SK-N-SH (cell line): ENCODE measurements at regions not wholly inside any gene's neighbourhood (a gene's known extent, or its start where the extent isn't known, plus 50 kb on each side); places are given as distances from the start of the nearest gene placed in this dataset.
A peak's percentile ranks its signal among the peaks of the same experiment; 100 is the strongest.

Experiments
- CTCF ChIA-PET: fragments of 300-600, 350-600 bp; formaldehyde crosslinking; extraction: SDS; loops from one replicate; lab custom pipeline; 2021; lab: Yijun Ruan, JAX
- POLR2A ChIA-PET: fragments of 350-600 bp; sonication (Branson Sonifier 250); formaldehyde crosslinking; extraction: SDS; loops from one replicate; lab custom pipeline; 2020; ENCODE audit warnings: antibody characterized with exemption, inconsistent platforms; lab: Yijun Ruan, JAX
- DNase-seq: peaks from one replicate; pipeline ENCODE4 v3.0.0; 2012
- H2AFZ ChIP-seq: fragments of 200-600 bp; sonication (generic); 2 replicates; pipeline ENCODE4 v1.8.1; 2016; ENCODE audit warnings: antibody characterized with exemption, mild to moderate bottlenecking, low read depth
- H3F3A ChIP-seq: fragments of 200-600 bp; sonication (generic); replicated peaks from 2 replicates; pipeline ENCODE3; 2016; ENCODE audit warnings: antibody characterized with exemption, mild to moderate bottlenecking; ENCODE audit not compliant: insufficient read depth
- H3K27ac ChIP-seq, 2 experiments: fragments of 200-500 bp in 1 of 2; fragments of 200-600 bp in 1 of 2; sonication (Bioruptor generic) in 1 of 2; sonication (generic), shearing (Covaris generic) in 1 of 2; 2 replicates each; pipeline versions ENCODE4 v1.5.1 to v1.6.1; 2014 to 2016; ENCODE audit warnings: low read depth in 2 of 2, inconsistent platforms in 1 of 2, low read length in 1 of 2, mild to moderate bottlenecking in 1 of 2, mixed read lengths in 1 of 2
- H3K27me3 ChIP-seq: fragments of 200-600 bp; sonication (generic), shearing (Covaris generic); 2 replicates; pipeline ENCODE4 v1.6.1; 2016; ENCODE audit warnings: mixed run types; ENCODE audit not compliant: insufficient read depth
- H3K36me3 ChIP-seq, 2 experiments: fragments of 200-500 bp in 1 of 2; fragments of 200-600 bp in 1 of 2; sonication (Bioruptor generic) in 1 of 2; sonication (generic) in 1 of 2; replicated peaks in 1 of 2; 2 replicates each; pipeline versions ENCODE3 to v1.5.1; 2014 to 2016; ENCODE audit warnings: low read length in 1 of 2, mild to moderate bottlenecking in 1 of 2; ENCODE audit not compliant: insufficient read depth in 2 of 2, control insufficient read depth in 1 of 2
- H3K4me1 ChIP-seq, 2 experiments: fragments of 200-500 bp in 1 of 2; fragments of 200-600 bp in 1 of 2; sonication (Bioruptor generic) in 1 of 2; sonication (generic), shearing (Covaris generic) in 1 of 2; 2 replicates each; pipeline versions ENCODE4 v1.5.1 to v1.6.1; 2014 to 2016; ENCODE audit warnings: low read depth in 1 of 2, low read length in 1 of 2, mixed run types in 1 of 2; ENCODE audit not compliant: insufficient read depth in 2 of 2, control insufficient read depth in 1 of 2
- H3K4me2 ChIP-seq: fragments of 200-600 bp; sonication (generic), shearing (Covaris generic); 2 replicates; pipeline ENCODE4 v1.6.1; 2017; ENCODE audit warnings: mixed run types
- H3K4me3 ChIP-seq, 2 experiments: fragments of 200-500 bp in 1 of 2; fragments of 200-600 bp in 1 of 2; sonication (Bioruptor generic) in 1 of 2; sonication (generic), shearing (Covaris generic) in 1 of 2; 2 replicates each; pipeline versions ENCODE4 v1.5.1 to v1.8.1; 2014 to 2016; ENCODE audit warnings: low read depth in 2 of 2, inconsistent platforms in 1 of 2, low read length in 1 of 2, mild to moderate bottlenecking in 1 of 2, mixed read lengths in 1 of 2, moderate library complexity in 1 of 2
- H3K79me2 ChIP-seq: fragments of 200-600 bp; sonication (generic); 2 replicates; pipeline ENCODE4 v1.8.1; 2017; ENCODE audit warnings: mild to moderate bottlenecking; ENCODE audit not compliant: insufficient read depth
- H3K9ac ChIP-seq: fragments of 200-600 bp; sonication (generic); 2 replicates; pipeline ENCODE4 v1.6.1; 2017; ENCODE audit warnings: mixed run types
- H3K9me2 ChIP-seq: fragments of 200-600 bp; sonication (generic); 2 replicates; pipeline ENCODE4 v1.6.1; 2017; ENCODE audit warnings: mixed run types
- H3K9me3 ChIP-seq: fragments of 200-600 bp; sonication (generic); 2 replicates; pipeline ENCODE4 v1.6.1; 2017; ENCODE audit warnings: mixed run types, mild to moderate bottlenecking, moderate library complexity
- H4K20me1 ChIP-seq: fragments of 200-600 bp; sonication (generic); 2 replicates; pipeline ENCODE4 v1.6.1; 2017; ENCODE audit warnings: mild to moderate bottlenecking, mixed run types; ENCODE audit not compliant: insufficient read depth
- CHD2 ChIP-seq: fragments of 150-350 bp; IDR thresholded peaks from 2 replicates; pipeline ENCODE4 v1.6.1; 2018; ENCODE audit warnings: low read length; ENCODE audit not compliant: partially characterized antibody
- ELF1 ChIP-seq: IDR thresholded peaks from 2 replicates; pipeline ENCODE4 v1.4.0; 2012
- EZH2phosphoT487 ChIP-seq: fragments of 200-600 bp; sonication (generic); IDR thresholded peaks from 2 replicates; pipeline ENCODE4 v1.6.1; 2017; ENCODE audit warnings: low read depth, mixed run types, mild to moderate bottlenecking, antibody characterized with exemption, moderate library complexity, borderline replicate concordance
- GATA2 ChIP-seq: sonication (generic); formaldehyde crosslinking; IDR thresholded peaks from 2 replicates; pipeline ENCODE4 v1.5.0; 2020; ENCODE audit warnings: mild to moderate bottlenecking, missing genetic modification reagents
- MXI1 ChIP-seq: IDR thresholded peaks from 2 replicates; pipeline ENCODE4 v1.6.1; 2012; ENCODE audit warnings: mild to moderate bottlenecking, low read depth, low read length, improper control_type of control experiment
- RAD21 ChIP-seq: IDR thresholded peaks from 2 replicates; pipeline ENCODE4 v1.6.1; 2012; ENCODE audit warnings: mild to moderate bottlenecking, low read length
- RCOR1 ChIP-seq: fragments of 150-350 bp; IDR thresholded peaks from 2 replicates; pipeline ENCODE4 v1.6.1; 2017; ENCODE audit warnings: antibody characterized with exemption, low read length
- SIN3A ChIP-seq: IDR thresholded peaks from 2 replicates; pipeline ENCODE4 v1.6.1; 2012; ENCODE audit warnings: low read depth, mild to moderate bottlenecking, low read length, moderate library complexity, borderline replicate concordance
- WGBS: methylation state at CpG from one replicate; pipeline ENCODE4 v1.1.6; 2017; ENCODE audit warnings: low lambda C conversion rate; 5-methylcytosine and 5-hydroxymethylcytosine counted together
- TF ChIP-seq, protein P1 (sequence below): IDR thresholded peaks from 2 replicates; pipeline ENCODE4; 2012

DNA sequence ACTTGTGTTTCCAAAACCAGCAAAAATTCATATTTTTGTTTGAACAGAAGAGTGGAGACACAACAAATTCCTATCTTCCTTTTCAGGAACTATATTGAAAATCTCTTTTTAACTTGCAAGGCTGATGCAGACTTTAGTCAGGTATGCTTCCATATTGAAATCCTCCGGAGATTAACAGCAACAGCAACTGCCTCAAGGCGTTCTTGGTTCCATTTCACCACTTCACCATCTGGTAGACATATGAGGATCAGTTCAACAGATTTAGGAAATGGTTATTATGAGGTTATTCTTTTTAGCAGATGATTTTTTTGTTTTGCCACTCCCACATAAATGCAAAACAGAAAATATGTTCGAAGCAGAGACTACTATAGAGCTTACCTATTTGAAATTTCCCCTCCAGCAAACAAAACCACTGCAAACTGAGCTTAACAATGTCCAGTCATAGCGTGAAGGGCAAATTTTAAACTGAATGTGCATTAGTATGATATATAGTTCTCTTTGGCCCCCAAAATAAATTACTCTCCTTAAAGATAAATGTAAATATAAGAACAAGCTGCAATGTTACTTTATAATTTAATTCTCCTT, 520.5 kb upstream of the ADGRB3 start:
- no peaks in the 10 kb centered on the region for H3K79me2 ChIP-seq
- H4K20me1 ChIP-seq = no peaks in the 10 kb centered on the region
- no peak overlapping the region for H3K9ac ChIP-seq
- H3F3A ChIP-seq = no peaks in the 10 kb centered on the region
- 31% methylated on average over 4 of the region's 4 CpGs for whole genome bisulfite sequencing
- H3K9me2 ChIP-seq = no peaks in the 10 kb centered on the region
- H3K9me3 ChIP-seq = no peaks in the 10 kb centered on the region
- H3K27me3 ChIP-seq = no peaks in the 10 kb centered on the region
- CTCF ChIA-PET = no interaction called here
- no peaks in the 10 kb centered on the region for H3K4me1 ChIP-seq
- H3K27ac ChIP-seq = peak overlapping the region in 1 of 2 experiments; percentile 22; a peak in 1 of 4 replicates
- peak; percentile 7 for DNase-seq
- H3K36me3 ChIP-seq = no peaks in the 10 kb centered on the region
- no peak for TF ChIP-seq GATA2
- no peak for TF ChIP-seq RAD21
- no peak for TF ChIP-seq SIN3A
- TF ChIP-seq EZH2phosphoT487 = no peak
- TF ChIP-seq, protein P1, sequence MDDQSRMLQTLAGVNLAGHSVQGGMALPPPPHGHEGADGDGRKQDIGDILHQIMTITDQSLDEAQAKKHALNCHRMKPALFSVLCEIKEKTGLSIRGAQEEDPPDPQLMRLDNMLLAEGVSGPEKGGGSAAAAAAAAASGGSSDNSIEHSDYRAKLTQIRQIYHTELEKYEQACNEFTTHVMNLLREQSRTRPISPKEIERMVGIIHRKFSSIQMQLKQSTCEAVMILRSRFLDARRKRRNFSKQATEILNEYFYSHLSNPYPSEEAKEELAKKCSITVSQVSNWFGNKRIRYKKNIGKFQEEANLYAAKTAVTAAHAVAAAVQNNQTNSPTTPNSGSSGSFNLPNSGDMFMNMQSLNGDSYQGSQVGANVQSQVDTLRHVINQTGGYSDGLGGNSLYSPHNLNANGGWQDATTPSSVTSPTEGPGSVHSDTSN = no peak
- no peak for TF ChIP-seq ELF1
- TF ChIP-seq MXI1 = no peak
- POLR2A ChIA-PET = no interaction called here
- no peak overlapping the region for H3K4me2 ChIP-seq
- H2AFZ ChIP-seq = no peak overlapping the region
- no peak overlapping the region for H3K4me3 ChIP-seq

DNA sequence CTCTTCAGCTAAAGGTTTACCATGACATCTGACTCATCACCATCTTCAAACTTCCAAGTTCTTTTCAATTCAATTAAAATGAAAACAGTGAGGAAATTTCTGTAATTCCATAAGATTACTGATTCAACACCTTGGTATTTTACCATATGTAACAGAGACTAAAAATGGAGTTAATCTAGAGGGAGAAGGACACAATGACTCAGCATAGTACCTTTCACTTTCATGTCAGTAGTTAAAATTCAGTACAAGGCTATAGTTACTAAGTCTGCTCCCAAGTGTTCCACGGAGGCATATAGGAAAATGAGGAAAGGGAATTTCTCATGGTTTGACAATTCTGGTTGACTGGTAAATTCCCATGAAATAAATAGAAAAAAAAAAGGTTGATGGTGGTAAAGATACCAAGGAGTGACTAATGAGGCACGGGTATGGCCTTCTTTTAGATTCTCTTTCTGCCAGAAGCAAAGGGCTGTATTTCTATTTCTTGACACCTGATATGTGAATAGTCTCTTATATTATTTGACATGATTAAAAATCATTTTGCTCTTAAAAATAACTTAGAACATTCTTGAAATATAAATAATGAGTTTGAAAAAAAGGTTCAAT, 526.7 kb upstream of the ADGRB3 start:
- Histone ChIP-seq H3K4me1 (no peaks in the 10 kb centered on the region), H3K27ac (no peak overlapping the region), H3K9me2 (no peaks in the 10 kb centered on the region), H3K27me3 (no peaks in the 10 kb centered on the region), H3K36me3 (no peaks in the 10 kb centered on the region), H3K9ac (no peak overlapping the region), H3K4me3 (no peak overlapping the region), H3F3A (no peaks in the 10 kb centered on the region), H3K79me2 (no peaks in the 10 kb centered on the region), H3K4me2 (no peak overlapping the region), H3K9me3 (no peaks in the 10 kb centered on the region), H4K20me1 (no peaks in the 10 kb centered on the region), H2AFZ (no peak overlapping the region; the same call in 1 of the 2 replicates)
- WGBS = 39% methylated on average over 2 of the region's 2 CpGs
- ChIA-PET POLR2A (no interaction called here), CTCF (interaction anchor here (1.5 kb wide), 1 partner anchor 462 kb away, joined by 3 read pairs; no protein-coding TSS in a partner anchor)
- no peak for DNase-seq
- TF ChIP-seq CHD2 (no peak), RCOR1 (no peak), ELF1 (no peak), GATA2 (no peak)
- TF ChIP-seq, protein P1 = no peak
